ENCODE measurements at regions not wholly inside any gene's neighbourhood (a gene's known extent, or its start where the extent isn't known, plus 50 kb on each side); places are given as distances from the start of the nearest gene placed in this dataset.
A peak's percentile ranks its signal among the peaks of the same experiment; 100 is the strongest.
"Not testable (repeated sequence)": the region's sequence is repeated elsewhere in the genome, so short reads cannot be mapped to it uniquely, and the experiment has no call there.

DNA sequence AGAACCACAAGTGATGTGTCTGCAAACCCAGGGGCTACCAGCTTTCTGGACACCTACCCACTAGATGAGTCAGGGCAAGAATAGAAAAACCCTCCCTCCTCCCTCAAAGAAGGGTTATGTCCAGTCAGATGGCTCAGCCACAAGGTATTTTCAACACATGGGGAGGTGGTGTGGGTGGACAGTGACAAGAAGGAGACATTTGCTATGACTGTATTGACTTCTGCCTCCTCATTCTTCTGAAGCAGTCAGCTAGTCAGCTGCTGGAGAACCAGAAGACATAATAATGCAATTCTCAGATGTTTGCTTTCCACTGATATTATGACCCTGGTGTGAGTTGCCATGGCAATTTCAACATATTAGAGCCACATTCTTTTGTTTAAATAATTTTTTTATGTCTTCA is 66.7 kb upstream of the GOLGA8B start:
- DNase-seq: no peak

DNA sequence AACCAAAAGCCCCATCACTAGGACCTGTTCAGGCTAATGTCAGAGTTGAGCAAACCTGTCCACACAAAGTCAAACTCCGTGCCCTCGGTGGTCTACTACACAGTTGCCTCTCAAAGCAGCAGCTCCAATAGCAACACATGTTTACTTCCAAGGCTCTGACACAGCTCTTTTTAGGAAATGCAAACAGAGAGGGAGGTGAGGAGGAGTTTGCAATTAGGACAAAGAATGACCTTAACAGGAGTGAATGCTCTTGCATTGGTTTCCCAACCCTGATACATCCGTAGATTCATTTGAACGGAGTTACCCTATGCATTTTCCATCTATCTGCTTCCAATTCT is 64.8 kb upstream of the GOLGA8B start:
- no peak for DNase-seq

DNA sequence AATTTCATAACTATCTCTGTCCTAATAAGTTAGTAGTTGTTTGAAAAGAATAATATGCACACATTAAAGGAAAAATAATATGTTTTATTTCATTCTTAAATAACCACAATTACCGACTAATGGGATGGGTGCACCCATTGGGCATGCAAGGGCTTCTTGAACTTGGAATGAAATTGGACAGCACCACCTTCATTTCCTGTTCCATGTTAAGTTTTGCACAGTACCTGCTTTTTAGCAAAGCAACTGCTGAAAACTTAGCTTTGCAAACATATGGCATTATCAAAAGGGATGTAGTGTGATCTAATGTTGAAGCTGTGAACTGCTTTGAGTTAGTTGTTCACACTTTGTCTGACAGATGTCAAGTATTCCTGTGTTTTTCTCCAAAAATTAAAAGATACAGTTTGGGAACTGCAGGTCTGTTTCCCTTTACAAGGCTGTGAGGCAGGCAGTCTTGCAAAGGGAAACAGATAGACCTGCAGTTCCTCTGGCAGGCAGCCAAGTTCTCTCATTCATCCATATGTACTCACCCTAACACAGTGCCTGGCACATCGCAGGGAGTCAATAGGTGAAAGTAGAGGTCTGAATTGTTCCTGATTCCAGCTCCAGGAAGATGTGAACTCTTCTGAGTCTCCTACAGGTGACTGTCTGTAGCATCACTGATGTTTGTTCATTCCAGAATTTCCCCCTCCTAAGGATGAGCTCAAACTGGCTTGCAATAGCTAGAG is 64.3 kb upstream of the GOLGA8B start:
- DNase-seq: peak in 1 of 2 experiments; percentile 19

DNA sequence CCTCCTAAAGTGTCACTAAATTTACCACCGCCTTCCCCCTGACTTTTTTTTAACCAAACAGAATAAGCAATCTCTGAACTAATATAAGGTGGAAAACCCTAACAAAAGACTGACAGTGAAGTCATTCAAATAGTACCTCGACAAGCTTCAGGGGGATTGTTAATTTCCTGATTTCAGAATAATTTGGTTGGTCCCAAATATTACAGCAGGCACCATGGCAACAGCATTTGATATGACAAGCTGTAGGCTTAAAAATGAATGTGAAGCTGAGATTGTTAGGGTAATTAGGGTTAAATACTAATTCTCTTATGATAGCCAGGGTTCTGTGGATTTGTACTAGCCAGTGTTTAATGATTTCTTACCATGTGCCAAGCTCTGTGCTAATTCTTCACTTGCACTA is 63.5 kb upstream of the GOLGA8B start:
- no peak for DNase-seq

DNA sequence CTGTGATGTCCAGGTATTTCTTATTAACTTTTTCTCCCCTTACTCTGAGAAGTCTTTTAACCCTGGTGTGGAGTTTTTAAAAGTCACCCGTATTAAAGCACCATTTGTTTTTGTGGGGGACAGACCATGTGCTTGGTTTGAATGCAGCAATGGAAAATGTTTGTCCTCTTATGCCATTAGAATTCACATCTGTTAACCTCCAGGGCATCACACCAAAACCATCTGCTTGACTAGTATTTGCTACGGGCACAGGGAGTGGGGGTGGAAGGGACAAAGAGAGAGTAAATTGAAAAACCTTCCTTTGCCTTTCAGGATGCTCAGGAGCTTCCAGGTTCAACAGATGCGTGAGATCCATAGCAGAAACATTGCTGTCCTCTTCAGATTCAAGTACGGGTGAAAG is 61.4 kb upstream of the GOLGA8B start:
- DNase-seq: no peak

DNA sequence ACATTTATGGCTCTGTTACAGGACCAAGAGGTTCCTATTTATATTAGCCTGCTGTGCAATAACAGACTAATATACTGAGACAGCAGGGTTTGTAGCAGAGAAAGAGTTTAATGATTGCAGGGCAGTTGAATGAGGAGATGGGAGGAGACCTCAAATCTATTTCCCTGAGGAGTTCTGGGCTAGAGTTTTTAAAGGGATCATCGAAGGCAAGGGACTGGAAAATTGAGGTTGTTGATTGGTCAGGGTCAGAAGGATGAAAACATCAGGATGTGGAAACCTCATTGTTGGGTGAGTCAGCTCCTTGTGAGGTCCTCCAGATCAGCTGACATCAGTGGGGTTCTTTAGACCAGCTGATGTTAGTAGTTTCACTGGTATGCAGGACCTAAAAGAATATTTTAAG is 60.6 kb upstream of the GOLGA8B start:
- no peak for DNase-seq

DNA sequence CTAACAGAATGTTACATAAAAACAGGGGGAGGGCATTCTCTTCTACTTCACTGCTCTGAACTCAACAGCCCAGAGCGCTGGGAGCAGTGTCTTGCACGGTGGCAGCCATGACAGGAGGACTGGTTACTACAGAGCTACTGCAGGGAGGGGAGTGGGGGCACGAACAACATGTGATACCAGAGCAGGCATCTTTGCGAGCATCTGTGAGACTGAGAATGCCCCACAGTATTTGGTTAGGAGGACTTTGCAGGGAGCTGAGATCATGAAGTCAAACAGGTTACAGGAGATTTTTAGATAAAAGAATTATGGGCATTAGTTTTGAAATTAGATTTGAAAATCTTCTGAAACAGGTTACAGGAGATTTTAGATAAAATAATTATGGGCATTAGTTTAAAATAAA is 58.8 kb upstream of the GOLGA8B start:
- peak in 1 of 2 experiments; percentile 12 for DNase-seq

DNA sequence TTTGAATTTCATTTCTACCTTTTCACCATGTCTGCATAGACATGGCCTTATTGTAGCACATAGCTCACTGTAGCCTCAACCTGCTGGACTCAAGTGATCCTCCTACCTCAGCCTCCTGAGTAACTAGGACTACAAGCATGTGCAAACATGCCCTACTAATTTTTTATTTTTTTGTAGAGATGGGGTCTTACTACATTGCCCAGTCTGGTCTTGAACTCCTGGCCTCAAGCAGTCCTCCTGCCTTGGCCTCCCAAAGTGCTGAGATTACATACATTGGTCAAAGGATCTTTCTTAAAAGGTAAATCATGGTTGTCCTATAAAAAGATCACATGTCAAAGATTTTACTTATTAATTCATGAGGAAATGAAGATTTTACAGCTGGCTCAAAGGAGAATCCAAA is 57.2 kb upstream of the GOLGA8B start:
- no peak for DNase-seq

DNA sequence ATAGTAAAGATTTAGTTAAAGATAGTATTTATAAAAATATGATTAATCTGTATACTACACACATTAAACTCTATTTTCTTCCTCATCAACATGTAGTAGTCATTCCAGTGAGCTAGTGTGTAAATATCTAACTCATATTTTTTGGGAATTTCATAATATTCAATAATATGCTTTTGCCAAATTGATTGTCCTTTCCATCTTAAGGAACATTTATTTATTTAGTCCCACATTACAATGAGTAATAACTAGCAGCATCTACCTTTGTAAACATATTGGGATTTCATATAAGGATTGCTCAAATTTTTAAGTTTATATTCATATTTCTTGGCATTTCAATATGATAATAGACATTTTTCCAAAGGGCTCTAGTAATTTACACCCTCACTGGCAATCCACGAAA is 53.9 kb upstream of the GOLGA8B start:
- DNase-seq: no peak

DNA sequence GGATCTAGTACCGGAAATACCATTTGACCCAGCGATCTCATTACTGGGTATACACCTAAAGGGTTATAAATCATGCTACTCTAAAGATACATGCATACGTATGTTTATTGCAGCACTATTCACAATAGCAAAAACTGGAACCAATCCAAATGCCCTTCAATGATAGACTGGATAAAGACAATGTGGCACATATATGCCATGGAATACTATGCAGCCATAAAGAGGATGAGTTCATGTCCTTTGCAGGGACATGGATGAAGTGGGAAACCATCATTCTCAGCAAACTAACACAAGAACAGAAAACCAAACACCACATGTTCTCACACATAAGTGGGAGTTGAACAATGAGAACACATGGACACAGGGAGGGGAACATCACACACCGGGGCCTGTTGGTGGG is 50.2 kb upstream of the GOLGA8B start:
- DNase-seq: not testable (repeated sequence)

Measured in SHP77 (cell line).